ENCODE measurements at regions not wholly inside any gene's neighbourhood (a gene's known extent, or its start where the extent isn't known, plus 50 kb on each side); places are given as distances from the start of the nearest gene placed in this dataset.

DNA sequence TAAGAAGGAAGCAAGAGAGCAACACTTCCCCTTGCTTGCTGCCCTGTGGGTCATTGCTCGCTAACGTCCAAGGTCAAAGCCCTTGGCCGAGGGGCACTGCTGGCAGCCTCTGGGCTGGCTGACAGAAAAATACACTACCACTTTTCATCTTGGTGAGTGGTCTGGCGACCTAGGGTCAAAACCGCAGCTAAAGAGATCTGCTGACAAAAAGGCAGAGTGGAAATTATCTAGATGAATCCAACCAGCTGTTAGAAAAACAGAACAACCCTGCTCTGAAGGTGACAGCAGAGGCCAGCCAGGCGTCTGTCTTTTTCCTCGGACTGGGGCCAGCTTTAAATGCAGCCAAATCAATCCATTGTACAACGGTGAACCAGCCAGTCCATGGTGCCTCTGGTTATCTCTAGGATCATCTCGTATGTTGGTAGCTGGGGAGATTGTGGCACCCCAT, 92.6 kb downstream of the CD8B2 start (continued):
- TF ChIP-seq, protein P1, sequence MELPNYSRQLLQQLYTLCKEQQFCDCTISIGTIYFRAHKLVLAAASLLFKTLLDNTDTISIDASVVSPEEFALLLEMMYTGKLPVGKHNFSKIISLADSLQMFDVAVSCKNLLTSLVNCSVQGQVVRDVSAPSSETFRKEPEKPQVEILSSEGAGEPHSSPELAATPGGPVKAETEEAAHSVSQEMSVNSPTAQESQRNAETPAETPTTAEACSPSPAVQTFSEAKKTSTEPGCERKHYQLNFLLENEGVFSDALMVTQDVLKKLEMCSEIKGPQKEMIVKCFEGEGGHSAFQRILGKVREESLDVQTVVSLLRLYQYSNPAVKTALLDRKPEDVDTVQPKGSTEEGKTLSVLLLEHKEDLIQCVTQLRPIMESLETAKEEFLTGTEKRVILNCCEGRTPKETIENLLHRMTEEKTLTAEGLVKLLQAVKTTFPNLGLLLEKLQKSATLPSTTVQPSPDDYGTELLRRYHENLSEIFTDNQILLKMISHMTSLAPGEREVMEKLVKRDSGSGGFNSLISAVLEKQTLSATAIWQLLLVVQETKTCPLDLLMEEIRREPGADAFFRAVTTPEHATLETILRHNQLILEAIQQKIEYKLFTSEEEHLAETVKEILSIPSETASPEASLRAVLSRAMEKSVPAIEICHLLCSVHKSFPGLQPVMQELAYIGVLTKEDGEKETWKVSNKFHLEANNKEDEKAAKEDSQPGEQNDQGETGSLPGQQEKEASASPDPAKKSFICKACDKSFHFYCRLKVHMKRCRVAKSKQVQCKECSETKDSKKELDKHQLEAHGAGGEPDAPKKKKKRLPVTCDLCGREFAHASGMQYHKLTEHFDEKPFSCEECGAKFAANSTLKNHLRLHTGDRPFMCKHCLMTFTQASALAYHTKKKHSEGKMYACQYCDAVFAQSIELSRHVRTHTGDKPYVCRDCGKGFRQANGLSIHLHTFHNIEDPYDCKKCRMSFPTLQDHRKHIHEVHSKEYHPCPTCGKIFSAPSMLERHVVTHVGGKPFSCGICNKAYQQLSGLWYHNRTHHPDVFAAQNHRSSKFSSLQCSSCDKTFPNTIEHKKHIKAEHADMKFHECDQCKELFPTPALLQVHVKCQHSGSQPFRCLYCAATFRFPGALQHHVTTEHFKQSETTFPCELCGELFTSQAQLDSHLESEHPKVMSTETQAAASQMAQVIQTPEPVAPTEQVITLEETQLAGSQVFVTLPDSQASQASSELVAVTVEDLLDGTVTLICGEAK (IDR thresholded peaks at IDR 0.05): no peak
- TF ChIP-seq, protein P1 (CRISPR knock-in tag; IDR thresholded peaks at IDR 0.05): no peak
- no peak for TF ChIP-seq KDM4B (IDR thresholded peaks at IDR 0.05; ENCODE audit: borderline replicate concordance in 2 of 2, low read depth in 1 of 2)
- TF ChIP-seq, protein P2, sequence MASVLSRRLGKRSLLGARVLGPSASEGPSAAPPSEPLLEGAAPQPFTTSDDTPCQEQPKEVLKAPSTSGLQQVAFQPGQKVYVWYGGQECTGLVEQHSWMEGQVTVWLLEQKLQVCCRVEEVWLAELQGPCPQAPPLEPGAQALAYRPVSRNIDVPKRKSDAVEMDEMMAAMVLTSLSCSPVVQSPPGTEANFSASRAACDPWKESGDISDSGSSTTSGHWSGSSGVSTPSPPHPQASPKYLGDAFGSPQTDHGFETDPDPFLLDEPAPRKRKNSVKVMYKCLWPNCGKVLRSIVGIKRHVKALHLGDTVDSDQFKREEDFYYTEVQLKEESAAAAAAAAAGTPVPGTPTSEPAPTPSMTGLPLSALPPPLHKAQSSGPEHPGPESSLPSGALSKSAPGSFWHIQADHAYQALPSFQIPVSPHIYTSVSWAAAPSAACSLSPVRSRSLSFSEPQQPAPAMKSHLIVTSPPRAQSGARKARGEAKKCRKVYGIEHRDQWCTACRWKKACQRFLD (CRISPR knock-in tag; IDR thresholded peaks at IDR 0.05): no peak
- no peak for TF ChIP-seq ZNF274 (IDR thresholded peaks at IDR 0.05; ENCODE audit: borderline replicate concordance, low read depth, low read length)
- TF ChIP-seq, protein P3, sequence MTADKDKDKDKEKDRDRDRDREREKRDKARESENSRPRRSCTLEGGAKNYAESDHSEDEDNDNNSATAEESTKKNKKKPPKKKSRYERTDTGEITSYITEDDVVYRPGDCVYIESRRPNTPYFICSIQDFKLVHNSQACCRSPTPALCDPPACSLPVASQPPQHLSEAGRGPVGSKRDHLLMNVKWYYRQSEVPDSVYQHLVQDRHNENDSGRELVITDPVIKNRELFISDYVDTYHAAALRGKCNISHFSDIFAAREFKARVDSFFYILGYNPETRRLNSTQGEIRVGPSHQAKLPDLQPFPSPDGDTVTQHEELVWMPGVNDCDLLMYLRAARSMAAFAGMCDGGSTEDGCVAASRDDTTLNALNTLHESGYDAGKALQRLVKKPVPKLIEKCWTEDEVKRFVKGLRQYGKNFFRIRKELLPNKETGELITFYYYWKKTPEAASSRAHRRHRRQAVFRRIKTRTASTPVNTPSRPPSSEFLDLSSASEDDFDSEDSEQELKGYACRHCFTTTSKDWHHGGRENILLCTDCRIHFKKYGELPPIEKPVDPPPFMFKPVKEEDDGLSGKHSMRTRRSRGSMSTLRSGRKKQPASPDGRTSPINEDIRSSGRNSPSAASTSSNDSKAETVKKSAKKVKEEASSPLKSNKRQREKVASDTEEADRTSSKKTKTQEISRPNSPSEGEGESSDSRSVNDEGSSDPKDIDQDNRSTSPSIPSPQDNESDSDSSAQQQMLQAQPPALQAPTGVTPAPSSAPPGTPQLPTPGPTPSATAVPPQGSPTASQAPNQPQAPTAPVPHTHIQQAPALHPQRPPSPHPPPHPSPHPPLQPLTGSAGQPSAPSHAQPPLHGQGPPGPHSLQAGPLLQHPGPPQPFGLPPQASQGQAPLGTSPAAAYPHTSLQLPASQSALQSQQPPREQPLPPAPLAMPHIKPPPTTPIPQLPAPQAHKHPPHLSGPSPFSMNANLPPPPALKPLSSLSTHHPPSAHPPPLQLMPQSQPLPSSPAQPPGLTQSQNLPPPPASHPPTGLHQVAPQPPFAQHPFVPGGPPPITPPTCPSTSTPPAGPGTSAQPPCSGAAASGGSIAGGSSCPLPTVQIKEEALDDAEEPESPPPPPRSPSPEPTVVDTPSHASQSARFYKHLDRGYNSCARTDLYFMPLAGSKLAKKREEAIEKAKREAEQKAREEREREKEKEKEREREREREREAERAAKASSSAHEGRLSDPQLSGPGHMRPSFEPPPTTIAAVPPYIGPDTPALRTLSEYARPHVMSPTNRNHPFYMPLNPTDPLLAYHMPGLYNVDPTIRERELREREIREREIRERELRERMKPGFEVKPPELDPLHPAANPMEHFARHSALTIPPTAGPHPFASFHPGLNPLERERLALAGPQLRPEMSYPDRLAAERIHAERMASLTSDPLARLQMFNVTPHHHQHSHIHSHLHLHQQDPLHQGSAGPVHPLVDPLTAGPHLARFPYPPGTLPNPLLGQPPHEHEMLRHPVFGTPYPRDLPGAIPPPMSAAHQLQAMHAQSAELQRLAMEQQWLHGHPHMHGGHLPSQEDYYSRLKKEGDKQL (CRISPR knock-in tag; IDR thresholded peaks at IDR 0.05; ENCODE audit: borderline replicate concordance): no peak
- TF ChIP-seq KDM1A (IDR thresholded peaks at IDR 0.05): no peak
- TF ChIP-seq ZNF3 (CRISPR knock-in tag; IDR thresholded peaks at IDR 0.05): no peak
- TF ChIP-seq MEF2D (tag; conservative IDR thresholded peaks at IDR 0.05; ENCODE audit: low read depth): no peak
- TF ChIP-seq CBX3 (IDR thresholded peaks at IDR 0.05; ENCODE audit: borderline replicate concordance in 1 of 2, low read length in 2 of 2): no peak
- TF ChIP-seq PML (IDR thresholded peaks at IDR 0.05; ENCODE audit: low read length): no peak
- TF ChIP-seq FOSL1 (tag; conservative IDR thresholded peaks at IDR 0.05): no peak

All from K562 (cell line).